Limb (tissue), 2 donors: ENCODE measurements at regions not wholly inside any gene's neighbourhood (a gene's known extent, or its start where the extent isn't known, plus 50 kb on each side); places are given as distances from the start of the nearest gene placed in this dataset.
"Not testable (repeated sequence)": the region's sequence is repeated elsewhere in the genome, so short reads cannot be mapped to it uniquely, and the experiment has no call there.

Source experiments
- DNase-seq, 2 donors: peaks; one replicate each; pipeline ENCODE4 v3.0.0-alpha.2; 2016; ENCODE audit errors: extremely low spot score in 2 of 2

GRCh38 chrX:138872537-138872936 is 161.0 kb upstream of the FGF13 start:
- DNase-seq, result no peak

DNA sequence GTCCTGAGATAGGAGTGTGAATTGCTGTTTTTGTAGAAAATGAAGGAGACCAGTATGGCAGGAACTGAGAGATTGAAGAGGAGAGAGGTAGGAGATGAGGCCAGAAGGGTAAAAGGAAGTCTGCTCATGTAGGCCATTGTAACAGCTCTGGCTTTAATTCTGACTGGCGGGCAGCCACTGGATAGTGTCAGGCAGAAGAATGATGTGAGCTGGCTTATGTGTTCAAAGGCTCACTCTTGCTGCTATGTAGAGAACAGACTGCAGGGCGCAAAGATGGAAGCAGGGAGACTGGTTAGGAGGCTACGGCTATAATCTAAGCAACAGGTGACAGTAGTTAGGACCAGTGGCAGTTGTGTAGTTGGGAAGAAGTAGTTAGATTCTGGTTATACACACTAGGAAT is 160.2 kb upstream of the FGF13 start:
- no peak for DNase-seq

- no peak for DNase-seq
Measured at GRCh38 chrX:138866643-138867042, 155.1 kb upstream of the FGF13 start.

GRCh38 chrX:138865093-138865649 is 153.7 kb upstream of the FGF13 start:
- DNase-seq, result no peak

DNA sequence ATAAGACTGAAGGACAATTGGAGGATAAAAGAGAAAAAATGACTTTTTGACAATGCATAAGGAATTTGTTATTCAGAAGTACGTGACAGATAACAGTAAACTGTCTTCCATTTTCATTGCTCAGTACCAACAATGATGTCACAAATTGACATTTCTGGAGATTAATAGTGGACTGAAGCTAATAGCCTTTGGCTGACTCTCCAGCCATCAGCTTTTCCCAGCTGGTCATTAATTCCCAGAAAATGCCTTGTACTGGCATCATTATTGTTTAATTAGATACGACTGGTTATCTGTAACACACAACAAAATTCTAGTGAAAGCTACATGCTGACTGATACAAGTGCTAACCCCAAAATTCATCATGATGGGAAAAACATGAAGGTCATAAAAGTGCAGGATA is 147.9 kb upstream of the FGF13 start:
- no peak for DNase-seq

DNA sequence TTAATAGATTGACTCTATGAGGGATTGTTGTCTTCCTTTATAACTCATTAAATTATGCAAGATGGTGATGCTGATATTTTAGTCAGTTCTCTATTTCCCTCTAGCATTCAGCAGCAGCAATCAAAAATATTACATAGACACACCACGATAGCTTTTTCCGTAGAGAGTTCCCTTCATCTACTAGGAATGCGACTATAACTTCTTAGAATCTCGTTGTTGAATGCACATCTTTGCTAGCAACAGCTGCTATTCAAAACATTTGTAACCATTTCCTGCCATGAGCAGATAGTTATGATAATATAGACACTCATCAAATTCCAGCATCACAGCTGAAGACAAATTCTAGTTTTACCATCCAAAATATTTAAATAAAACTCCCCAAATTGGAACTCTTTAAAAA is 147.4 kb upstream of the FGF13 start:
- DNase-seq, result no peak

- DNase-seq, result no peak
Measured at GRCh38 chrX:138858438-138858837, 146.9 kb upstream of the FGF13 start.

- DNase-seq, result no peak
Measured at GRCh38 chrX:138856881-138857604, 145.5 kb upstream of the FGF13 start.

DNA sequence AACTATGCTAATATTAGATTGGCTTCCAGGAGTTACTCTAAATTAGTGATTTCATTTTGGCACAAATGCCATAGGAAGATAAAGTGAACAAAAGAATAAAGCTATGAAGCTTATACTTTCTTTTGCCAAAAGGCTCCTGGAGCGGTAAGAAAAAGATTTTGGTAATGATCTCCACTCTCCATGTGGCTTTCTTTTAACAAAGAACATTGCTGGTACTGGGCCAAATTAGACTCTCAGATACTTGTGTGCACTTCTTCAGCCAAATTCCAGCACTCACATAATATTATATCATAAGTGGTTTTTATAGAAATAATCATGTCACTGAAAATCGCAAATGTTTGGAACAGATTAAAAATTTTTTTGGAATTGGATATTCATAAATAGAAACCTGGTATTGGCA is 142.4 kb upstream of the FGF13 start:
- no peak for DNase-seq

DNA sequence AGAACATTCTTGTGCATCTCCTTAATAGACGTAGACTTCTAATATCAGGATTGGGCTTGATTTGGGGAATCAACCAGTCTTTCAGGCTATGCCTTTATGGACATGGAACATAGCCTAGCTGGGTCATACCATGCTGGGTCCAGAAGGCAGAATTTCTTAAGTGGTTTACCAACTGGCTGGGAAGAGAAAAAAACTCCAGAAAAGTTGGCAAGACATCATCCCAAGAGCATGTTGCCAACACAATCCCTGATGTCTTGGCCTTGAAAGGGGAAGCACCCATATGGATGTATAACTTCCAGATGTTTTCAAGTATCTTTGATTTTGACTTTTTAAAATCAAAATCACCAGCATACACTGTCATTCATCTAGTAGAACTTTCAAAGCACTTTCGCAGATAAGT is 138.0 kb upstream of the FGF13 start:
- DNase-seq, result no peak

DNA sequence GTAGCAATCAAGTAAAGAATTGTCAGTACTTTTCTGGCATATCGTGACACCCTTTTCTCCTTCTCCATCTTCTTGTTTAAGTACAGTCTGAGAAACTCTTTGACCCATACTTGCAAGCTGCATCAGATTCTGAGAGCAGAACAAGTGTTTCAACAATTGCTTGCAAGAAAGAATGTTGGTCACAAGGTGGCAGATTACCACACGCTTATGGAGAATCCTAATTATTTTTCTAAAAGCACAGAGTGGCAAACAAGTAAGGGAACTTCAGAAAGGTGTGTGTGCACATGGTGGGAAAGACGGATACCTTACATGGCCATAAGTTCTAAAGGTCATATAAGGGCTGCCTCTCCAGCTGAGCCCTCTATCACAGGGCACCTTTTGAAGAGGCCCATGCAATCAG is 136.4 kb upstream of the FGF13 start:
- no peak for DNase-seq

- DNase-seq, result no peak
Measured at GRCh38 chrX:138845786-138846185, 134.3 kb upstream of the FGF13 start.

- not testable (repeated sequence) for DNase-seq
Measured at GRCh38 chrX:138807400-138807799, 95.9 kb upstream of the FGF13 start.

DNA sequence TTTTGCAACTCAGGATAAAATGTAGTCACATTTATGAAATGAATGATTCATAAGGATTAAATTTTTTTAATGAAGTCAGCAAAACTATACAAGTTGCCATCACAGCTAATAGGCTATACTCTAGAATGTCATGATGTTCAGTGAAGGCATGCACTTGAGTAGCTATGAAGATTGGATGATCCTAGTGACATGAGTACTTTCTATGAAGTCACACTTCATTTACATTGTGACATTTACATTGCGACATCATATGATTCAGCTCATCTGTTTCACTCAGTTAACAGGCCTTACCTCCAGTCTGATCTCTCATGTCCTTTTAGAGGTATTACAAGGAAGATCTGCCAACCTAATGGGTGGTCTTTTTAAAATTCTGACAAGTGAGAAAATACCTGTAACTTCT is 82.7 kb upstream of the FGF13 start:
- DNase-seq, result no peak

DNA sequence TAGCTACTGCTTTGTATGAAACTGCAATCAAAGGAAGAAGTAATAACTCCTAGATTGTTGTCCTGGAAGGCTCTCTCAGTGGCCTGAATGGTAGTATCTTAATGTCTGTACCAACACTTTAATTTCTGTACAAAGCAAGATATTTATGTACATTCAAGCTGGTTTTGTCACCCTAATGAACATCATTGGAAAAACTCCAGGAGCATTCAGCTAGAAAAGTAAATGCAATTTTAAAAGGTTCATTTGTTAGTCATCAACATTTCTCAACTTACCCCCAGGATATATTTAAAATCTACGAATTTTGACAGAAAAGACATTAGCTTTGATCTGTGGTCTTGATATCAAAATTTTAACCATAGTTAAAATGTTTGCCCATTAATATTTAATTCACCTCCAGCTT is 80.0 kb upstream of the FGF13 start:
- no peak for DNase-seq

- no peak for DNase-seq
Measured at GRCh38 chrX:138788771-138789170, 77.3 kb upstream of the FGF13 start.

- not testable (repeated sequence) for DNase-seq
Measured at GRCh38 chrX:138778576-138778909, 67.0 kb upstream of the FGF13 start.

- DNase-seq, result not testable (repeated sequence)
Measured at GRCh38 chrX:138777908-138778575, 66.5 kb upstream of the FGF13 start.

- no peak for DNase-seq
Measured at GRCh38 chrX:138777230-138777629, 65.7 kb upstream of the FGF13 start.

GRCh38 chrX:138775517-138775916 is 64.0 kb upstream of the FGF13 start:
- peak in 1 of 2 donors; percentile 14 for DNase-seq

DNA sequence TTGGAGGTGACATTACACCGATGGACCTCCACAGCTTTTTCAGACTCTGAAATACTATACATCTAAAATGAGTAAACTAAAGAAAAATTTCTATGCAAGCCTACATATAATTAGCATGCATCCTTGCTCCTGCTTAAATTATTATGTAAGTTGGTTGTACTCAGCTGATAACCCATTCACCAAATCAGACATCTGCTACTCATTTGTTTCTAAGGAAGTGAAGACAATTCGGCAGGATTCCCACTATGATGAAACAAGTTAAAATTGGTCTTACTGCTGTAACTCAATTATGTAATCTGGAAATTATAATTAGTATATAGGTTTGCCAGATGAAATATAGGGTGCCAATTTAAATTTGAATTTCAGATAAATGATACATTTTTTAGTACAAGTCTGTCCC is 59.5 kb upstream of the FGF13 start:
- DNase-seq, result no peak

DNA sequence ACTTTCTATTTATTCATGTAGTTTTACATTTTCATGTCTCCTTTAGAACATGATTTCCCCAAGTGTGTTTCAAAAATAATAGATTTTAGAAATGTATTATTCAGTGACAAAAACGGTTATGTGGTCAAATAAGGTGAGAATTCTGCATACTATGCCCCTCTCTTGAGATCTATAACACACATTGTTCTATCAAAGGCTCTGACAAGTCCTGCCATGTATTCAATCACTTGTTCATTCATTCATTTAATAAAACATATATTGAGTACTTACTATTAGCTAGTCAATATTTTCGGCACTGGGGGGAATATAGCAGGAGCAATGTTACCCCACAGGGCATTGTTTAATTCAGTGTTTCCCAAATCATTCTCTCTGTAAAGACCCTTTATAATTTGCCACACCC is 58.4 kb upstream of the FGF13 start:
- DNase-seq, result no peak

GRCh38 chrX:138765051-138765450 is 53.5 kb upstream of the FGF13 start:
- no peak for DNase-seq
